Prostate gland (tissue), 2 donors: ENCODE measurements at regions not wholly inside any gene's neighbourhood (a gene's known extent, or its start where the extent isn't known, plus 50 kb on each side); places are given as distances from the start of the nearest gene placed in this dataset.

Experiments used
- DNase-seq: peaks from one replicate; pipeline ENCODE4 v3.0.0-alpha.2; 2019; ENCODE audit warnings: low spot score
- H3K27ac ChIP-seq, 2 donors: fragments of 200-600 bp; sonication (generic); 2 replicates each; pipeline ENCODE4 v1.5.1; 2017 to 2019
- H3K27me3 ChIP-seq: fragments of 200-600 bp; sonication (generic); replicated peaks from 2 replicates; pipeline ENCODE4 v1.5.1; 2019; ENCODE audit not compliant: insufficient read depth
- H3K36me3 ChIP-seq, 2 donors: fragments of 200-600 bp; sonication (generic); 1 replicate in 1 of 2; 2 replicates in 1 of 2; pipeline versions ENCODE4 v1.5.1 to v1.8.1; 2017 to 2019
- H3K4me1 ChIP-seq: fragments of 200-600 bp; sonication (generic); replicated peaks from 2 replicates; pipeline ENCODE4 v1.5.1; 2019
- H3K4me3 ChIP-seq, 2 donors: fragments of 200-600 bp; sonication (generic); 2 replicates each; pipeline ENCODE4 v1.5.1; 2017 to 2019
- H3K9me3 ChIP-seq: fragments of 200-600 bp; sonication (generic); 2 replicates; pipeline ENCODE4 v1.5.1; 2017
- CTCF ChIP-seq, 4 experiments: fragments of 200-600 bp in 2 of 4; fragments of 450-650 bp in 2 of 4; sonication (generic) in 2 of 4; IDR thresholded peaks; 1 replicate in 3 of 4; 2 replicates in 1 of 4; pipeline ENCODE4 v1.5.1; 2016 to 2019; ENCODE audit warnings: antibody characterized with exemption in 4 of 4, mild to moderate bottlenecking in 2 of 4, moderate library complexity in 2 of 4
- POLR2A ChIP-seq: fragments of 450-650 bp; IDR thresholded peaks from one replicate; pipeline ENCODE4 v1.6.1; 2016; ENCODE audit warnings: antibody characterized with exemption, mild to moderate bottlenecking
- POLR2AphosphoS5 ChIP-seq: sonication (generic); formaldehyde crosslinking; IDR thresholded peaks from one replicate; pipeline ENCODE4 v1.6.1; 2017; ENCODE audit warnings: antibody characterized with exemption
- WGBS: methylation state at CpG from one replicate; pipeline ENCODE4 v1.1.5; 2018; 5-methylcytosine and 5-hydroxymethylcytosine counted together
- intact Hi-C: fragments of 100-400 bp; cut with DNase I; formaldehyde crosslinking; loops from one replicate; pipeline ENCODE4 v1.14.2; 2022

GRCh38 chr3:164453714-164454113 is 624.6 kb downstream of the SI start:
- H3K9me3 ChIP-seq: no peaks in the 10 kb centered on the region
- TF ChIP-seq POLR2A (no peak), CTCF (IDR thresholded peaks at IDR 0.05) (no peak), POLR2AphosphoS5 (no peak)
- WGBS: 77% methylated on average over 1 of the region's 1 CpG
- DNase-seq: no peak
- H3K4me3 ChIP-seq: no peak overlapping the region
- no peak overlapping the region for H3K27ac ChIP-seq
- intact Hi-C loops: no loop called here
- H3K4me1 ChIP-seq: no peaks in the 10 kb centered on the region
- H3K36me3 ChIP-seq: no peaks in the 10 kb centered on the region
- H3K27me3 ChIP-seq: no peaks in the 10 kb centered on the region

DNA sequence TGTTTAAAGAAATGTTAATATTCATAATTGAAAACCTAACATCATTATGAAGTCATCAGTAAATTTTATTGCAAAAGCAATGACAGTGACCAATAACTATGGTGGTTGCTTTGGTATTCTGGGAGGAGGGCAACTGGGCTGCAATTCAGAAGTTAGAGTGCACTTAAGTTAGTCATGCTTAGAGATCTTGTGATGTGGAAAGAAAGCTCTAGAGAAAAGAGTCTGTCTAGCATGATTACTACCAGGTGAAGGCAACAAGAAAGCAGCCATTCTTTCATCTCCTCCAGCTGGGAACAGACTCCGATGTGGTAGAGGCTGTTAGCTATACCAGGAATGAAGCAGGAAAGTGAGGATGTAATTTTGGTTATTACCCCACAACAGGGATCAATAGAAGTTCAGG is 625.6 kb downstream of the SI start:
- Histone ChIP-seq H3K36me3 (no peaks in the 10 kb centered on the region), H3K9me3 (no peaks in the 10 kb centered on the region), H3K4me1 (no peaks in the 10 kb centered on the region), H3K27me3 (no peaks in the 10 kb centered on the region), H3K27ac (no peak overlapping the region), H3K4me3 (no peak overlapping the region)
- no peak for TF ChIP-seq POLR2A
- TF ChIP-seq CTCF (IDR thresholded peaks at IDR 0.05): no peak
- no peak for TF ChIP-seq POLR2AphosphoS5
- intact Hi-C loops: no loop called here
- no peak for DNase-seq
- 92% methylated on average over 1 of the region's 1 CpG for WGBS

DNA sequence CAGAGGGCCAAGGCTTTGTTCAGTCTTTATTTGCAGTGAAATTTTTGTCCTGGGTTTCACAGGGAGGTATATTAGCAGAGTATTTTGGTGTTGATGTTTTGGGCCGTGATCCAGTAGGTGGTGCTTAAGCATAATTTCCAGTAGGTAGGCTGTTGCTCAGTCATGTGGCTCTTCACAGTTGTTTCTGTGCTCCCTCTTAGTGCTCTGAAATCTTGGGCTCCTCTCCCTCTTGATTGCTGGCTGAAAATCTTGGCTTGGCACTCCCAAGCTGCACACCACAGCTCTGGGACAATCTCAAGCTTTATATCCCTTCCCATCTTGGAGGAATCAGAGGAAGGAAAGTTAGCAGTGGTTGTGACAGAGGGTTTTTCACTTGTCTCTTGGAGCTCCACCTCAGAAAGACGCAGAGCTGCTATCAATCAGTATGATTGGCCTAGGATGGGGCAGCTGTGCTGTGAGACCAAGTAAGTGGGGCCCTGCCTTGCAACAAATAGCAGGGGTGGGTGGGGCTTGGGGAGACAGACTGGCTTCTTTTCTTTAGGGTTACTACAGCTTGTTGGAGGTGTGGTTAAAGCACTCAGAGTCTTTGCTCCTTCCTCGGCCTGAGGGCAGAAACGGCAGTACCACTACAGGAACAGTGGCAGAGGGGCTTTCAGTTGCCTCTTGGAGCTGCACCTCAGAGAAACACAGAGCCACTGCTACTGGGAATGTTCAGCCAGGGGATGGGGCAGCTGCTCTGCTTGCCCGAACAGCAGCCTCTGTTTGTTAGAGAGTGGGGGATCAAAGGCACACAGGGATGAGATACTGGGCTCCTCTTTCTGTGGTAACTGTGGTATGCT is 627.0 kb downstream of the SI start:
- no peak for DNase-seq
- no peaks in the 10 kb centered on the region for H3K27me3 ChIP-seq
- no peaks in the 10 kb centered on the region for H3K4me1 ChIP-seq
- WGBS: 79% methylated on average over 5 of the region's 5 CpGs
- intact Hi-C loops: no loop called here
- H3K4me3 ChIP-seq: no peak overlapping the region
- no peak overlapping the region for H3K27ac ChIP-seq
- no peaks in the 10 kb centered on the region for H3K9me3 ChIP-seq
- no peaks in the 10 kb centered on the region for H3K36me3 ChIP-seq
- no peak for TF ChIP-seq POLR2AphosphoS5
- TF ChIP-seq CTCF (IDR thresholded peaks at IDR 0.05): no peak
- TF ChIP-seq POLR2A: no peak

DNA sequence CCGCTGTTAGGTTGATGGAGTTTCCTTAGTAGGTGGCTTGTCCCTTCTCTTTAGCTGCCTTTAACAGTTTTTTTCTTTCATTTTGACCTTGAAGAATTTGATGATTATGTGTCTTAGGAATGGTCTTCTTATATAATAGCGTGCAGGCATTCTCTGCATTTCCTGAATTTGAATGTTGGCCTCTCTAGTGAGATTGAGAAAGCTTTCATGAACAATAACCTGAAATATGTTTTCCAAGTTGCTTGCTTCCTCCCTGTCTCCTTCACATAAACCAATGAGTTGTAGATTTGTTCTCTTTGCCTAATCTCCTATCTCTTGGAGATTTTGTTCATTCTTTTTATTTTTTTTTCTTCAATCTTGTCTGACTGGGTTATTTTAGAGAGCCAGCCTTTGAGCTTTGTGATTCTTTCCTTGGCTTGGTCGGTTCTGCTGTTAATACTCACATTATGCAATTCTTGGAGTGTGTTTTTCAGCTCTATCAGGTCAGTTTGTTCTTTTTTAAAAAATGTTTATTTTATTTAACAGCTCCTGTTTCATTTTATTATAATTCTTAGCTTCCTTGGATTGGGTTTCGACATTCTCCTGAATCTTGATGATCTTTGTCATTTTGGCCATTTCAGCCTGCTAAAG is 627.9 kb downstream of the SI start:
- no peak overlapping the region for H3K27ac ChIP-seq
- 70% methylated on average over 4 of the region's 4 CpGs for WGBS
- TF ChIP-seq CTCF (IDR thresholded peaks at IDR 0.05) (no peak), POLR2AphosphoS5 (no peak), POLR2A (no peak)

DNA sequence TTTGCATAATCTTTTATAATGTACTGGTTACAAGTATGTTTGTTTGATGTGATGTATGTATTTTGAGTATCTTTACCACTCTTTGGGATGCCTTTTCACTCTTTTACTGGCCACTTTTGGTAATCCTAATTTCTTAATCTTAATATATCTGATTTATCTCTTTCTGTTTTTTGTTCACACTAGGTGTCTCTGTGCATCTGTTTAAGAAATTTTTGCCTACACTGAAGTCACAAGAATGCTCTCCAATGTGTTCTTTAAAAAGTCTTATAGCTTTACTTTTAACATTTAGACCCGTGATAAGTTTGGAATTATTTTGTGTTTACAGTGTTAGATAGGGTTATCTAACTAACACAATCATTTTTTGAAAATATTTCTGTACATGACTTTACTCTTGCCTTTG is 659.1 kb downstream of the SI start:
- WGBS: 74% methylated on average over 1 of the region's 1 CpG
- Histone ChIP-seq H3K4me3 (no peak overlapping the region), H3K4me1 (peaks cover 4% of the 10 kb centered on the region), H3K27ac (no peak overlapping the region), H3K9me3 (no peaks in the 10 kb centered on the region), H3K36me3 (no peaks in the 10 kb centered on the region), H3K27me3 (no peaks in the 10 kb centered on the region)
- no peak for DNase-seq
- TF ChIP-seq POLR2AphosphoS5: no peak
- TF ChIP-seq CTCF (IDR thresholded peaks at IDR 0.05): no peak
- no peak for TF ChIP-seq POLR2A
- intact Hi-C loops: no loop called here

More for the DNA sequence above, 627.9 kb downstream of the SI start:
- no peaks in the 10 kb centered on the region for H3K27me3 ChIP-seq
- intact Hi-C loops: no loop called here
- no peak overlapping the region for H3K4me3 ChIP-seq
- no peaks in the 10 kb centered on the region for H3K4me1 ChIP-seq
- no peaks in the 10 kb centered on the region for H3K36me3 ChIP-seq
- H3K9me3 ChIP-seq: no peaks in the 10 kb centered on the region
- DNase-seq: no peak
